NAMALWA (cell line): ENCODE measurements at regions not wholly inside any gene's neighbourhood (a gene's known extent, or its start where the extent isn't known, plus 50 kb on each side); places are given as distances from the start of the nearest gene placed in this dataset.

ENCODE experiments used
- DNase-seq: peaks from one replicate; pipeline ENCODE4 v3.0.0-alpha.2; 2015; ENCODE audit warnings: low spot score

- DNase-seq = peak; percentile 2
These were observed 268.8 kb upstream of the NREP start for GRCh38 chr5:112025757-112026156.

GRCh38 chr5:112024769-112025168 is 267.8 kb upstream of the NREP start:
- no peak for DNase-seq

GRCh38 chr5:112024221-112024620 is 267.2 kb upstream of the NREP start:
- no peak for DNase-seq

GRCh38 chr5:112023766-112024165 is 266.8 kb upstream of the NREP start:
- DNase-seq = no peak

- no peak for DNase-seq
These were observed 261.9 kb upstream of the NREP start for GRCh38 chr5:112018846-112019245.

- DNase-seq = no peak
These were observed 260.0 kb upstream of the NREP start for GRCh38 chr5:112016980-112017379.

GRCh38 chr5:112014783-112015395 is 257.9 kb upstream of the NREP start:
- no peak for DNase-seq

GRCh38 chr5:112013660-112014059 is 256.7 kb upstream of the NREP start:
- DNase-seq = no peak

- no peak for DNase-seq
These were observed 255.1 kb upstream of the NREP start for GRCh38 chr5:112012104-112012503.

- no peak for DNase-seq
These were observed 253.5 kb upstream of the NREP start for GRCh38 chr5:112010475-112010874.

- no peak for DNase-seq
These were observed 249.7 kb upstream of the NREP start for GRCh38 chr5:112006721-112007120.

GRCh38 chr5:112005623-112005930 is 248.6 kb upstream of the NREP start:
- no peak for DNase-seq

- no peak for DNase-seq
These were observed 248.1 kb upstream of the NREP start for GRCh38 chr5:112004867-112005622.

- no peak for DNase-seq
These were observed 245.4 kb upstream of the NREP start for GRCh38 chr5:112002376-112002775.

- DNase-seq = no peak
These were observed 242.3 kb upstream of the NREP start for GRCh38 chr5:111999286-111999685.

GRCh38 chr5:111998871-111999270 is 241.9 kb upstream of the NREP start:
- no peak for DNase-seq

GRCh38 chr5:111997711-111998110 is 240.7 kb upstream of the NREP start:
- DNase-seq = no peak

- DNase-seq = no peak
These were observed 240.3 kb upstream of the NREP start for GRCh38 chr5:111997308-111997707.

GRCh38 chr5:111996574-111996973 is 239.6 kb upstream of the NREP start:
- DNase-seq = no peak

- DNase-seq = no peak
These were observed 238.7 kb upstream of the NREP start for GRCh38 chr5:111995701-111996100.

- no peak for DNase-seq
These were observed 236.2 kb upstream of the NREP start for GRCh38 chr5:111993242-111993641.

GRCh38 chr5:111984044-111984443 is 227.1 kb upstream of the NREP start:
- no peak for DNase-seq

- DNase-seq = no peak
These were observed 226.5 kb upstream of the NREP start for GRCh38 chr5:111983459-111983858.

- DNase-seq = no peak
These were observed 220.4 kb upstream of the NREP start for GRCh38 chr5:111977436-111977829.
